AG09319 (cell line): ENCODE measurements at regions not wholly inside any gene's neighbourhood (a gene's known extent, or its start where the extent isn't known, plus 50 kb on each side); places are given as distances from the start of the nearest gene placed in this dataset.

Experiments
- DNase-seq: peaks from one replicate; pipeline ENCODE4 v3.0.0-alpha.2; 2010; ENCODE audit warnings: low read depth; ENCODE audit errors: extremely low read depth
- CTCF ChIP-seq: IDR thresholded peaks from 2 replicates; pipeline ENCODE4 v1.5.1; 2011; ENCODE audit warnings: low read depth, mild to moderate bottlenecking, inconsistent platforms, low read length, moderate library complexity

- no peak for DNase-seq
- no peak for TF ChIP-seq CTCF
Measured at GRCh38 chr4:126593626-126594025, 1039.1 kb upstream of the INTU start.

- DNase-seq, result no peak
- TF ChIP-seq CTCF, result no peak
Measured at GRCh38 chr4:126595643-126596042, 1037.1 kb upstream of the INTU start.

GRCh38 chr4:126599746-126600145 is 1033.0 kb upstream of the INTU start:
- TF ChIP-seq CTCF, result no peak
- DNase-seq, result no peak

GRCh38 chr4:126603210-126603609 is 1029.5 kb upstream of the INTU start:
- no peak for TF ChIP-seq CTCF
- DNase-seq, result no peak

- TF ChIP-seq CTCF, result no peak
Measured at GRCh38 chr4:126603825-126604224, 1028.9 kb upstream of the INTU start.

GRCh38 chr4:126604268-126604867 is 1028.4 kb upstream of the INTU start:
- peak; percentile 15 for DNase-seq
- TF ChIP-seq CTCF, result peak; percentile 91

More at GRCh38 chr4:126603825-126604224, 1028.9 kb upstream of the INTU start:
- no peak for DNase-seq

- TF ChIP-seq CTCF, result no peak
- no peak for DNase-seq
Measured at GRCh38 chr4:126610933-126611332, 1021.8 kb upstream of the INTU start.
